H9 (cell line): ENCODE measurements at regions not wholly inside any gene's neighbourhood (a gene's known extent, or its start where the extent isn't known, plus 50 kb on each side); places are given as distances from the start of the nearest gene placed in this dataset.

Source experiments
- DNase-seq: peaks from one replicate; pipeline ENCODE4 v3.0.0-alpha.2; 2017
- H2AFZ ChIP-seq: one replicate; pipeline ENCODE4 v1.6.1; 2013; ENCODE audit warnings: mild to moderate bottlenecking, low read length, control low read depth, moderate library complexity
- H2AK5ac ChIP-seq: 2 replicates; pipeline ENCODE4 v1.6.1; 2013; ENCODE audit warnings: low read length, control low read depth, mixed read lengths; ENCODE audit not compliant: insufficient read length
- H2BK120ac ChIP-seq: one replicate; pipeline ENCODE4 v1.6.1; 2013; ENCODE audit warnings: low read depth, mild to moderate bottlenecking, low read length, control low read depth, inconsistent platforms; ENCODE audit not compliant: poor library complexity, severe bottlenecking
- H2BK12ac ChIP-seq: 2 replicates; pipeline ENCODE4 v1.6.1; 2013; ENCODE audit warnings: low read length, control low read depth, mixed read lengths, low read depth; ENCODE audit not compliant: insufficient read length
- H2BK15ac ChIP-seq: 2 replicates; pipeline ENCODE4 v1.6.1; 2013; ENCODE audit warnings: low read depth, low read length, control low read depth
- H2BK20ac ChIP-seq: one replicate; pipeline ENCODE4 v1.6.1; 2013; ENCODE audit warnings: low read depth, mild to moderate bottlenecking, low read length, control low read depth, inconsistent platforms; ENCODE audit not compliant: poor library complexity, severe bottlenecking
- H2BK5ac ChIP-seq: 2 replicates; pipeline ENCODE4 v1.6.1; 2013; ENCODE audit warnings: low read length, control low read depth, mixed read lengths; ENCODE audit not compliant: insufficient read length
- H3K14ac ChIP-seq: 2 replicates; pipeline ENCODE4 v1.6.1; 2013; ENCODE audit warnings: low read length, control low read depth; ENCODE audit not compliant: insufficient read depth
- H3K18ac ChIP-seq: 2 replicates; pipeline ENCODE4 v1.6.1; 2013; ENCODE audit warnings: low read depth, mild to moderate bottlenecking, mixed read lengths, low read length, control low read depth; ENCODE audit not compliant: insufficient read length
- H3K23ac ChIP-seq: 2 replicates; pipeline ENCODE4 v1.6.1; 2013; ENCODE audit warnings: low read length, control low read depth, mixed read lengths, low read depth; ENCODE audit not compliant: insufficient read length
- H3K23me2 ChIP-seq: 2 replicates; pipeline ENCODE4 v1.6.1; 2013; ENCODE audit warnings: low read depth, mild to moderate bottlenecking, mixed read lengths, low read length, control low read depth; ENCODE audit not compliant: insufficient read length, poor library complexity, severe bottlenecking
- H3K27ac ChIP-seq: 2 replicates; pipeline ENCODE4 v1.5.1; 2013; ENCODE audit warnings: low read length, control low read depth, mixed read lengths, low read depth; ENCODE audit not compliant: insufficient read length
- H3K27me3 ChIP-seq: 2 replicates; pipeline ENCODE4 v1.6.1; 2013; ENCODE audit warnings: low read length, control low read depth, inconsistent platforms; ENCODE audit not compliant: insufficient read depth
- H3K4ac ChIP-seq: 2 replicates; pipeline ENCODE4 v1.6.1; 2013; ENCODE audit warnings: low read depth, mild to moderate bottlenecking, control low read depth, inconsistent platforms, low read length, moderate library complexity
- H3K4me1 ChIP-seq: 2 replicates; pipeline ENCODE4 v1.6.1; 2013; ENCODE audit warnings: low read length, control low read depth, inconsistent platforms; ENCODE audit not compliant: insufficient read depth
- H3K4me2 ChIP-seq: 2 replicates; pipeline ENCODE4 v1.6.1; 2013; ENCODE audit warnings: low read length, control low read depth, mixed read lengths; ENCODE audit not compliant: insufficient read length, insufficient read depth
- H3K56ac ChIP-seq: 2 replicates; pipeline ENCODE4 v1.6.1; 2013; ENCODE audit warnings: low read depth, mild to moderate bottlenecking, mixed read lengths, low read length, control low read depth; ENCODE audit not compliant: insufficient read length
- H3K79me1 ChIP-seq: 2 replicates; pipeline ENCODE4 v1.6.1; 2013; ENCODE audit warnings: low read depth, mild to moderate bottlenecking, moderate library complexity, low read length, control low read depth, inconsistent platforms; ENCODE audit not compliant: insufficient read depth, poor library complexity, severe bottlenecking
- H3K79me2 ChIP-seq: 2 replicates; pipeline ENCODE4 v1.6.1; 2013; ENCODE audit warnings: low read length, control low read depth, inconsistent platforms; ENCODE audit not compliant: insufficient read depth
- H3K9ac ChIP-seq: 2 replicates; pipeline ENCODE4 v1.6.1; 2013; ENCODE audit warnings: low read length, control low read depth, mixed read lengths; ENCODE audit not compliant: insufficient read length; ENCODE audit errors: extremely low read depth
- H3K9me3 ChIP-seq: one replicate; pipeline ENCODE4 v1.6.1; 2013; ENCODE audit warnings: low read depth, low read length, inconsistent platforms; ENCODE audit not compliant: control insufficient read depth
- H3T11ph ChIP-seq: one replicate; pipeline ENCODE4 v1.6.1; 2013; ENCODE audit warnings: mild to moderate bottlenecking, low read length, control low read depth, inconsistent platforms
- H4K20me1 ChIP-seq: one replicate; pipeline ENCODE4 v1.6.1; 2013; ENCODE audit not compliant: control insufficient read depth, insufficient read length, insufficient read depth
- H4K5ac ChIP-seq: 2 replicates; pipeline ENCODE4 v1.6.1; 2013; ENCODE audit warnings: low read depth, mild to moderate bottlenecking, mixed read lengths, low read length, control low read depth; ENCODE audit not compliant: insufficient read length
- H4K8ac ChIP-seq: replicated peaks from 2 replicates; pipeline ENCODE4 v1.6.1; 2013; ENCODE audit warnings: low read length, control low read depth, mixed read lengths, low read depth; ENCODE audit not compliant: insufficient read length
- H4K91ac ChIP-seq: 2 replicates; pipeline ENCODE4 v1.6.1; 2013; ENCODE audit warnings: low read depth, mild to moderate bottlenecking, moderate library complexity, mixed read lengths, low read length, control low read depth; ENCODE audit not compliant: insufficient read length
- H3K27ac Mint-ChIP-seq, 3 experiments: 2 replicates in 2 of 3; 3 replicates in 1 of 3; pipeline ENCODE4 v1.8.0; 2020 to 2021; ENCODE audit warnings: mixed read lengths in 3 of 3, mild to moderate bottlenecking in 1 of 3, moderate library complexity in 1 of 3
- H3K27me3 Mint-ChIP-seq: 2 replicates; pipeline ENCODE4 v1.8.0; 2021; ENCODE audit warnings: low read depth, mild to moderate bottlenecking, moderate library complexity, mixed read lengths
- H3K36me3 Mint-ChIP-seq, 3 experiments: 2 replicates in 2 of 3; 3 replicates in 1 of 3; pipeline ENCODE4 v1.8.0; 2020 to 2021; ENCODE audit warnings: low read depth in 3 of 3, mixed read lengths in 3 of 3; ENCODE audit not compliant: insufficient read depth in 1 of 3
- H3K4me1 Mint-ChIP-seq, 2 experiments: 2 replicates each; pipeline ENCODE4 v1.8.0; 2020; ENCODE audit warnings: mixed read lengths in 2 of 2
- H3K4me3 Mint-ChIP-seq, 2 experiments: 2 replicates in 1 of 2; 3 replicates in 1 of 2; pipeline ENCODE4 v1.8.0; 2020 to 2021; ENCODE audit warnings: mild to moderate bottlenecking in 2 of 2, mixed read lengths in 2 of 2, moderate library complexity in 1 of 2
- H3K9me3 Mint-ChIP-seq, 2 experiments: 2 replicates in 1 of 2; 3 replicates in 1 of 2; pipeline ENCODE4 v1.8.0; 2020; ENCODE audit warnings: mild to moderate bottlenecking in 2 of 2, mixed read lengths in 2 of 2, moderate library complexity in 1 of 2
- CTCF ChIP-seq: fragments of 200-600 bp; sonication (generic); conservative IDR thresholded peaks from 3 replicates; pipeline ENCODE4 v1.8.0; 2021; ENCODE audit warnings: antibody characterized with exemption, mild to moderate bottlenecking
- WGBS: extraction: QIAGEN DNeasy Blood & Tissue Kit; methylation state at CpG from one replicate; pipeline ENCODE4 v1.1.7; 2013; ENCODE audit warnings: missing lambda C conversion rate, low lambda C conversion rate, mixed read lengths; ENCODE audit not compliant: insufficient read length; ENCODE audit errors: extremely low coverage; 5-methylcytosine and 5-hydroxymethylcytosine counted together

DNA sequence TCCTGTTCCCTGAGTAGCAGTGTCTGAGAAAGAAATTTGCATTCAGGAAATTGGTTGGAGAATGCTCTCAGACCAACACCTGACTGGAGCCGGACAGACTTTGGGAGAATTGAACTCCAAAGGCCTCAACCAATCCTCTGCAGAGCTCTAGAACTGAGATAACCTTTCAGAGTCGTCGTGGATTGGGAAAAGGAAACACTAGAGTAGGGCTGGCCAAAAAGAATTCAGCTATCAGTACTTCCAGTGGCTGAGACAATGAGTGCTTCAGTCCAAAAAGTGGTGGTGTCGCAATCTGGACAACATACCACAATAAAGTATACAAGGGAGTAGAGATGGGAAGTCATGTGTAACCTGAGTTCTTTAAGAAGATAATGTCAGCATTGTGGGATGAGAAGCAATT, 377.1 kb downstream of the SLC16A7 start:
- Histone ChIP-seq H3K14ac (no peak overlapping the region), H3K4ac (no peak overlapping the region), H2BK15ac (no peak overlapping the region), H3T11ph (no peak overlapping the region), H2AK5ac (no peak overlapping the region), H4K5ac (no peak overlapping the region), H4K20me1 (no peaks in the 10 kb centered on the region), H3K56ac (no peak overlapping the region), H3K79me2 (no peaks in the 10 kb centered on the region), H2BK12ac (no peak overlapping the region), H3K9me3 (no peaks in the 10 kb centered on the region), H3K27ac (no peak overlapping the region), H4K91ac (no peak overlapping the region), H2BK120ac (no peak overlapping the region), H3K18ac (no peak overlapping the region), H3K4me1 (no peaks in the 10 kb centered on the region), H4K8ac (no peak overlapping the region), H3K27me3 (no peaks in the 10 kb centered on the region), H3K4me2 (no peak overlapping the region), H2BK5ac (no peak overlapping the region), H2BK20ac (no peak overlapping the region), H2AFZ (no peak overlapping the region), H3K23me2 (no peaks in the 10 kb centered on the region), H3K9ac (no peak overlapping the region), H3K79me1 (no peaks in the 10 kb centered on the region), H3K23ac (no peak overlapping the region)
- TF ChIP-seq CTCF, result no peak
- no peak overlapping the region for H3K4me3 Mint-ChIP-seq
- peaks cover 0 to 6% (median 0%) of the 10 kb centered on the region in 3 experiments; a peak in 1 of 7 replicates for H3K36me3 Mint-ChIP-seq
- no peaks in the 10 kb centered on the region for H3K27me3 Mint-ChIP-seq
- H3K27ac Mint-ChIP-seq, result no peak overlapping the region
- peaks cover 0 to 3% of the 10 kb centered on the region in 2 experiments; a peak in 1 of 5 replicates for H3K9me3 Mint-ChIP-seq
- peaks cover 3 to 6% of the 10 kb centered on the region in 2 experiments; a peak in 1 of 4 replicates for H3K4me1 Mint-ChIP-seq
- WGBS, result no CpG with 5 or more reads among the region's 4 CpGs
- no peak for DNase-seq
